ENCODE measurements at regions not wholly inside any gene's neighbourhood (a gene's known extent, or its start where the extent isn't known, plus 50 kb on each side); places are given as distances from the start of the nearest gene placed in this dataset.
"Not testable (repeated sequence)": the region's sequence is repeated elsewhere in the genome, so short reads cannot be mapped to it uniquely, and the experiment has no call there.

DNA sequence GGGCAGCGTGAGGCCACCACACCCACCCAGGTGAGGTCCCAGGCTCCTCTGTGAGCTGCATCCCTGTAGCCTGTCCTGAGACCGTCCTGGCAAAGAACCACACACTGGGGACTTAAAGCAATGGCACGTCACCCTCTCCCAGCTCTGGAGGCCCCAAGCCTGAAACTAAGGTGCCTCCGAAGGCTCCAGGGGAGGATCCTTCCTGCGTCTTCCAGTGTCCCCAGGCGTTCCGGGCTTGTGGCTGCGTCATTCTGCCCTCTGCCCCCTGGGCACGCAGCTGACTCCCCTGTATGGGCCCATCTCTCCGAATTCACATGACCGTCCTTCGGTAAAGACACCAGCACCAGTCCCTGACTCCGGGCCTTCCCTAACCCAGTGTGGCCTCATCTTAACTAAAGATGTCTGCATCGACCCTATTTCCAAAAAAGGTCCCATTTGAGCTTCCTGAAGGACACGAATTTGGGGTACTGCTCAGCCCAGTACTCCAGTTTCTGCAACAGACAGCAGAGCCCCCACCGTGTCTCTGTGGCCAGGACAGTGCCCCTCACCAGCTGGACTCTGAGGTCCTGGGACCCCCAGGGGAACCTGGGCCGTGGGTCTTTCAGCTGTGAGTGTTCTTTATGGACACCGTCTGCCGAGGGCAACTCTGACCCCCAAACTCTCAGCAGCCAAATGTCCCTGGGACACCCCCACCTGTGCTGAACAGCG, 75.2 kb upstream of the CTDP1 start:
- Histone ChIP-seq H3K36me3 (ENCODE audit: control insufficient read depth, insufficient read depth, low read length) (no peaks in the 10 kb centered on the region), H3K27ac (ENCODE audit: low read depth, low read length) (no peak overlapping the region), H3K4me1 (ENCODE audit: control insufficient read depth, insufficient read depth, low read length) (peaks cover 1% of the 10 kb centered on the region; the same call in 1 of the 2 replicates), H3K9ac (ENCODE audit: low read length) (no peak overlapping the region), H3K27me3 (ENCODE audit: control insufficient read depth, insufficient read depth, low read length) (no peaks in the 10 kb centered on the region), H3K4me3 (ENCODE audit: low read depth, low read length) (no peak overlapping the region), H3K9me3 (ENCODE audit: control insufficient read depth, insufficient read depth, low read depth, low read length) (no peaks in the 10 kb centered on the region)

DNA sequence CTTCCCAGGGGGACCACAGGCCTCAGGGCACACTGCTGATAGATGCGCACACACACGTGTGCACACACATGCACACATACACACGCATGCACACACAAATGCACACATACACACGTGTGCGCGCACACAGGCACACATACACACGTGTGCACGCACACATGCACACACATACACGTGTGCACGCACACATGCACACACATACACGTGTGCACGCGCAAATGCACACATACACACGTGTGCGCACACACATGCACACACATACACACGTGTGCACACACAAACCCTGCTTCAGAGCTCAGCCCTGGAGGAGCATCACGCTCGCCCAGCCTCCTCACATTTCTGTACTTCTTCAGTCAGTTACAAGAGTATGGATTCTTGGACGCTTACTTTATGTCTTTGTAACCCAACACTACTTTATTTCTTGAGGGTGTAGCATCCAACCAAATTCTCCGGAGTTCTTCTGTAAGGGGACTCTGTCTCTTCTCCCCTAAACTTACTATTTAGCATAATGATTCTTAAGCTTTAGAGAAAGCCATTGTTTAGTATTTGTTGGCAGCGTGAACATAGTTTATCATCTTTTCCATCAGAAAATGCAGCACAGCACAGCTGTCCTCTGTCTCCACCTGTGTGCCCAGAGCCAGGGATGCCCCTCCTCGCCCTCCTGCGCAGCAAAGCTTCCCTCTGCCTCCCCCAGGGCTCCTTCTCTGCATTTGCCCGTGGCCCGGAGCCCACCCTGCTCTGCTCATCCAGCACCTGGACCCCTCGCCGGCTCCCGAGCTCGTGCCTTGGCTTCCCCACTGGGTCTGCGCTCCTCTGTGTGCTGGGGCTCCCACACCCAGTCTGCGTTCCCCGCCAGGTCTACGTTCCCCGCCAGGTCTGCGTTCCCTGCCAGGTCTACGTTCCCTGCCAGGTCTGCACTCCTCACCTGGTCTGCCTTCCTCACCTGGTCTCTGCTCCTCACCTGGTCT, 74.4 kb upstream of the CTDP1 start:
- H3K9ac ChIP-seq (ENCODE audit: low read length): no peak overlapping the region
- no peaks in the 10 kb centered on the region for H3K27me3 ChIP-seq (ENCODE audit: control insufficient read depth, insufficient read depth, low read length)
- no peaks in the 10 kb centered on the region for H3K9me3 ChIP-seq (ENCODE audit: control insufficient read depth, insufficient read depth, low read depth, low read length)
- H3K27ac ChIP-seq (ENCODE audit: low read depth, low read length): no peak overlapping the region
- no peak overlapping the region for H3K4me3 ChIP-seq (ENCODE audit: low read depth, low read length)
- H3K4me1 ChIP-seq (ENCODE audit: control insufficient read depth, insufficient read depth, low read length): no peaks in the 10 kb centered on the region; the same call in 1 of the 2 replicates
- H3K36me3 ChIP-seq (ENCODE audit: control insufficient read depth, insufficient read depth, low read length): no peaks in the 10 kb centered on the region

GRCh38 chr18:79606071-79606470, 73.5 kb upstream of the CTDP1 start:
- H3K27me3 ChIP-seq (ENCODE audit: control insufficient read depth, insufficient read depth, low read length); H3K27ac ChIP-seq (ENCODE audit: low read depth, low read length); H3K4me3 ChIP-seq (ENCODE audit: low read depth, low read length); H3K9ac ChIP-seq (ENCODE audit: low read length); H3K36me3 ChIP-seq (ENCODE audit: control insufficient read depth, insufficient read depth, low read length); H3K4me1 ChIP-seq (ENCODE audit: control insufficient read depth, insufficient read depth, low read length); H3K9me3 ChIP-seq (ENCODE audit: control insufficient read depth, insufficient read depth, low read depth, low read length): not testable (repeated sequence)

GRCh38 chr18:79606621-79607331, 72.8 kb upstream of the CTDP1 start:
- Histone ChIP-seq H3K4me3 (ENCODE audit: low read depth, low read length) (no peak overlapping the region), H3K4me1 (ENCODE audit: control insufficient read depth, insufficient read depth, low read length) (peaks cover 12% of the 10 kb centered on the region; the same call in 1 of the 2 replicates), H3K27ac (ENCODE audit: low read depth, low read length) (no peak overlapping the region), H3K9me3 (ENCODE audit: control insufficient read depth, insufficient read depth, low read depth, low read length) (no peaks in the 10 kb centered on the region), H3K36me3 (ENCODE audit: control insufficient read depth, insufficient read depth, low read length) (no peaks in the 10 kb centered on the region), H3K9ac (ENCODE audit: low read length) (no peak overlapping the region), H3K27me3 (ENCODE audit: control insufficient read depth, insufficient read depth, low read length) (no peaks in the 10 kb centered on the region)

DNA sequence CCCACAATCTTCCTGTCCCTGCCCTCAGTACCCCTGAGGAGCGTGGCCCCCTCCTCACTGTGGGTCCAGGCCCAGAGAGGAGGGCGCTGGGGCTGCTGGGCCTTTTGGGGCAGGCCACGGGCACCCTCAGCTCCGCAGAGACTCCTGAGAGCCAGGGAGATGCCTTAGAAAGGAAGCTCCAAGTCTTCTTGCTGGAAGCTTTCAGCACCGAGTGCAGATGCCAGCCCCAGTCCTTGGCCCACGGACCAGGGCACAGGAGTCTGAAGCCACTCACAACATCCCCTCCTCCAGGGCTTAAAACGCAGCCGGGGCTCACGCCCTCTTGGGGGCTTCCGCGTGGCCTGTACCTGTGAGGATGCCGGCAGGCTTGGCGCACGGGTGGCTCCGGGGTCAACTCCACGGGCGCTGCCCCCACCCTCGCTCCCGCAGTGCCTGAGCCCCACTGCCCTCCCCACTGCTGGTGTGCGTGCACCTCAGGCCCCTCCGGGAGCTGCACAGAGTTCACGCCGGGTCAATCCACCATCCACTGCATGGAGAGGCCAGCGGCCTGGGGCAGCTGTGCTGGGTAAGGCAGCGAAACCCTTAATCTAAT, 72.1 kb upstream of the CTDP1 start:
- peaks cover 12% of the 10 kb centered on the region; the same call in 1 of the 2 replicates for H3K4me1 ChIP-seq (ENCODE audit: control insufficient read depth, insufficient read depth, low read length)
- no peak overlapping the region for H3K9ac ChIP-seq (ENCODE audit: low read length)
- H3K9me3 ChIP-seq (ENCODE audit: control insufficient read depth, insufficient read depth, low read depth, low read length): no peaks in the 10 kb centered on the region
- no peak overlapping the region for H3K4me3 ChIP-seq (ENCODE audit: low read depth, low read length)
- no peaks in the 10 kb centered on the region for H3K36me3 ChIP-seq (ENCODE audit: control insufficient read depth, insufficient read depth, low read length)
- no peaks in the 10 kb centered on the region for H3K27me3 ChIP-seq (ENCODE audit: control insufficient read depth, insufficient read depth, low read length)
- H3K27ac ChIP-seq (ENCODE audit: low read depth, low read length): no peak overlapping the region

- H3K4me1 ChIP-seq (ENCODE audit: control insufficient read depth, insufficient read depth, low read length): peaks cover 12% of the 10 kb centered on the region; the same call in 1 of the 2 replicates
- no peaks in the 10 kb centered on the region for H3K36me3 ChIP-seq (ENCODE audit: control insufficient read depth, insufficient read depth, low read length)
- H3K27ac ChIP-seq (ENCODE audit: low read depth, low read length): no peak overlapping the region
- H3K4me3 ChIP-seq (ENCODE audit: low read depth, low read length): no peak overlapping the region
- H3K27me3 ChIP-seq (ENCODE audit: control insufficient read depth, insufficient read depth, low read length): no peaks in the 10 kb centered on the region
- no peaks in the 10 kb centered on the region for H3K9me3 ChIP-seq (ENCODE audit: control insufficient read depth, insufficient read depth, low read depth, low read length)
- no peak overlapping the region for H3K9ac ChIP-seq (ENCODE audit: low read length)
Measured at GRCh38 chr18:79608069-79608468, 71.5 kb upstream of the CTDP1 start.

- Histone ChIP-seq H3K9ac (ENCODE audit: low read length) (no peak overlapping the region), H3K36me3 (ENCODE audit: control insufficient read depth, insufficient read depth, low read length) (no peaks in the 10 kb centered on the region), H3K9me3 (ENCODE audit: control insufficient read depth, insufficient read depth, low read depth, low read length) (no peaks in the 10 kb centered on the region), H3K4me1 (ENCODE audit: control insufficient read depth, insufficient read depth, low read length) (peaks cover 12% of the 10 kb centered on the region; the same call in 1 of the 2 replicates), H3K27ac (ENCODE audit: low read depth, low read length) (no peak overlapping the region), H3K27me3 (ENCODE audit: control insufficient read depth, insufficient read depth, low read length) (no peaks in the 10 kb centered on the region), H3K4me3 (ENCODE audit: low read depth, low read length) (no peak overlapping the region)
Measured at GRCh38 chr18:79608535-79608934, 71.1 kb upstream of the CTDP1 start.

DNA sequence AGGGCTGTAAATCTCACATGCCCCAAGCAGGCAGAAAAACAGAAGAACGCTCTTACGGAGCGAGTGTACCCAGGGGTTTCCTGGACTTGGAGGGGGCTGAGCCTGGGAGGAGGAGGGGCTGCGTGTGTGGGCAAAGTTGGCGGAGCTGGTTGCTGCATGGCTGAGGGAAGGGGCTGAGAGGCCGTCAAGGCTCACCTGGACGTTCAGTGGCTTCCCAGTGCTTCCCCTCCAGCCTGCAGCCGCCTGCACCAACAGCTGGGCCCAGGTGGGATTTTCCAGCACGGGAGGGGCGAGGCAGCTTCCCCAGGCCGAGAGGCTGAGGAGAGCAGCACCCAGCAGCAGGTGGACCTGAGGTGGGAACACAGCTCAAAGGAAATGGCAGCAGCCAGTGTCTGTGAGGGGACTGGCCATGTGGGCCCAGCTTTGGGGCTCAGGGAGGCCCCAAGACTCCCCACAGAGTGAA, 70.6 kb upstream of the CTDP1 start:
- peaks cover 12% of the 10 kb centered on the region; the same call in 1 of the 2 replicates for H3K4me1 ChIP-seq (ENCODE audit: control insufficient read depth, insufficient read depth, low read length)

GRCh38 chr18:79609841-79610281, 69.7 kb upstream of the CTDP1 start:
- Histone ChIP-seq H3K9ac (ENCODE audit: low read length) (no peak overlapping the region), H3K27ac (ENCODE audit: low read depth, low read length) (no peak overlapping the region), H3K4me1 (ENCODE audit: control insufficient read depth, insufficient read depth, low read length) (peaks cover 12% of the 10 kb centered on the region; the same call in 1 of the 2 replicates), H3K9me3 (ENCODE audit: control insufficient read depth, insufficient read depth, low read depth, low read length) (no peaks in the 10 kb centered on the region), H3K36me3 (ENCODE audit: control insufficient read depth, insufficient read depth, low read length) (no peaks in the 10 kb centered on the region), H3K4me3 (ENCODE audit: low read depth, low read length) (no peak overlapping the region), H3K27me3 (ENCODE audit: control insufficient read depth, insufficient read depth, low read length) (no peaks in the 10 kb centered on the region)

More for the DNA sequence above, 70.6 kb upstream of the CTDP1 start:
- Histone ChIP-seq H3K4me3 (ENCODE audit: low read depth, low read length) (no peak overlapping the region), H3K9me3 (ENCODE audit: control insufficient read depth, insufficient read depth, low read depth, low read length) (no peaks in the 10 kb centered on the region), H3K9ac (ENCODE audit: low read length) (no peak overlapping the region), H3K36me3 (ENCODE audit: control insufficient read depth, insufficient read depth, low read length) (no peaks in the 10 kb centered on the region), H3K27me3 (ENCODE audit: control insufficient read depth, insufficient read depth, low read length) (no peaks in the 10 kb centered on the region), H3K27ac (ENCODE audit: low read depth, low read length) (no peak overlapping the region)

DNA sequence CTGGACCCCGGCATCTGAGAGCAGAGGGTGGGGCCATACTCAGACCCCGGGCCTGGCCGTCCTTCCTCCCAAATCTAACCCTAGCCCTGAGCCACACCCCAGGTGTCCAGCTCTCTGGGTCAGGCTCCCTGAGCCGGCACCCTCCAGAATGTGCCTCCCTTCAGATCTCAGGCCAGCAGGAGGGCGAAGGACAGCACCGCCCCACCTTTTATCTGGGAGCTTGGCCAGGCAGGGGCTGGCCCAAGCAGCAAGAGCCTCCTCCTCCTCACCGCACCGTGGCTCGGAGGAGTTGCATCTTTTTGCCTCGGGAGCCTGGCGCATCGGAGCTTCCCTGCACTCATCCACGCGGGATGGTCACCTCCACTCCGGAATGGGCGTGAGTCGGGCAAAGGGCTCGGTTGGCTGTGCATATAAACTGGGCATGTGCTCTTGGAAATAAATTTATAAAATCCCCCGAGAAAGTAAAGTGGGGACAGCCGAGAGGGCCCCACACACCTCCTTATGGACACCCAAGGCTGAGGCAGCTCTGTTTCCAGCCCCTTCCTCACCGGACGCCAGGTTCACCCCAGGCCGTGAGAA, 69.1 kb upstream of the CTDP1 start:
- Histone ChIP-seq H3K4me1 (ENCODE audit: control insufficient read depth, insufficient read depth, low read length) (peaks cover 12% of the 10 kb centered on the region; the same call in 1 of the 2 replicates), H3K27me3 (ENCODE audit: control insufficient read depth, insufficient read depth, low read length) (no peaks in the 10 kb centered on the region), H3K4me3 (ENCODE audit: low read depth, low read length) (no peak overlapping the region), H3K9me3 (ENCODE audit: control insufficient read depth, insufficient read depth, low read depth, low read length) (no peaks in the 10 kb centered on the region), H3K9ac (ENCODE audit: low read length) (peak overlapping the region; percentile 61), H3K36me3 (ENCODE audit: control insufficient read depth, insufficient read depth, low read length) (no peaks in the 10 kb centered on the region), H3K27ac (ENCODE audit: low read depth, low read length) (peak overlapping the region; percentile 77; the same call in 1 of the 2 replicates)

All from HUES6 (cell line).